GM21717 (cell line): ENCODE measurements at regions not wholly inside any gene's neighbourhood (a gene's known extent, or its start where the extent isn't known, plus 50 kb on each side); places are given as distances from the start of the nearest gene placed in this dataset.

Experiments
- ATAC-seq: cut with Tn5 transposase; IDR thresholded peaks from one replicate; pipeline ENCODE4 v1.9.1; 2021; ENCODE audit warnings: mild to moderate bottlenecking, moderate library complexity; ENCODE audit not compliant: unreplicated experiment

GRCh38 chr4:112994732-112995464, 54.6 kb upstream of the ANK2 start:
- ATAC-seq = no peak
